G401 (cell line): ENCODE measurements at regions not wholly inside any gene's neighbourhood (a gene's known extent, or its start where the extent isn't known, plus 50 kb on each side); places are given as distances from the start of the nearest gene placed in this dataset.
"Not testable (repeated sequence)": the region's sequence is repeated elsewhere in the genome, so short reads cannot be mapped to it uniquely, and the experiment has no call there.

Experiments
- DNase-seq: peaks from one replicate; pipeline ENCODE4 v3.0.0-alpha.2; 2015; ENCODE audit warnings: low spot score
- in situ Hi-C: cut with HindIII; loops from 2 replicates; pipeline ENCODE4 v1.10.0; 2016; ENCODE audit warnings: low sequenced_read_pairs, mixed read lengths

GRCh38 chr16:54746596-54746995 lies 184.1 kb upstream of the IRX5 start:
- no peak for DNase-seq
- in situ Hi-C loops, result no loop called here

- in situ Hi-C loops, result no loop called here
- DNase-seq, result no peak
These were observed 185.7 kb upstream of the IRX5 start for GRCh38 chr16:54744998-54745397.

DNA sequence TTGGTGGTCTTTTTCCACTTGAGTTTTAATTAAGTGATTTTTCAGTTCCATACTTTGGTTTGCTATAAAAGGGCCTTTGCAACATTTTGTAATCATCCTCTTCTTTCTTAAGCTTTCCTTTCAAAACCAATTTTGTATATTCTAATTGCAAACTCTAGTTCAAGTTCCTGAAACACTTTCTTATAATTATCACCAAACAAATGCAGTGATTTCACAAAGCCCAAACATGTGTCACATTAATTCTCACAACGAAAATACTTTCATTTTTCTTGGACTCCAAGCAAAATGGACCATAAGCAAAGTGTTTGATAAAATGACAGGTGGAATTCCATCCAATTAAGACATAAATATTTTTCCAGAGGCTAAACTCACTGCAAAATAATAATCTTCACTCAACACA lies 188.2 kb upstream of the IRX5 start:
- no peak for DNase-seq
- in situ Hi-C loops, result no loop called here

GRCh38 chr16:54739381-54739780 lies 191.3 kb upstream of the IRX5 start:
- in situ Hi-C loops, result no loop called here
- no peak for DNase-seq

- in situ Hi-C loops, result no loop called here
- DNase-seq, result no peak
These were observed 196.5 kb upstream of the IRX5 start for GRCh38 chr16:54734156-54734555.

- in situ Hi-C loops, DNase-seq: not testable (repeated sequence)
These were observed 203.0 kb upstream of the IRX5 start for GRCh38 chr16:54727696-54728095.

GRCh38 chr16:54724346-54724925 lies 206.2 kb upstream of the IRX5 start:
- DNase-seq, result no peak
- in situ Hi-C loops, result no loop called here

DNA sequence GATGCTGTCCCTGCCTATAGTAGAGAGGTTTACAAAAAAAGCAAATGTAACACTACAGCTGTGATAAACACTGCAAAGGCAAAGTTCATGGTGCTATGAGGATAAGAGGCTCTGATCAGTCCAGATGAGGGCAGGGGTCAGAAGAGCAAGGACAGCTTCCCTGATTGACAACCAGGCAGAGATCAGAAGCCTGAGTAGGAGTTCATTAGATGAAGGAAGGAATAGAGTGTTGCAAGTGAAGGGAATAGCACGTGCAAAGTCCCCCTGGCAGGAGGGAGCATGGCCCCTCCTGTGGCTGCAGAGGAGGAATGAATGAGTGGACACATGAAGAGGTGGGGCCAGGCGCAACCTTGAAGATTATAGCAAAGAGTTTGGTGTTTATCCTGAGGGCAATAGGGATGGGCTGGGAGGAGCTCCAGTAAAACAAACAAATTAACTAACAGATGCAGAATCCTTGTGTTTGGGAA lies 208.4 kb upstream of the IRX5 start:
- in situ Hi-C loops, result no loop called here
- no peak for DNase-seq

- in situ Hi-C loops, result no loop called here
These were observed 210.4 kb upstream of the IRX5 start for GRCh38 chr16:54720259-54720658.

DNA sequence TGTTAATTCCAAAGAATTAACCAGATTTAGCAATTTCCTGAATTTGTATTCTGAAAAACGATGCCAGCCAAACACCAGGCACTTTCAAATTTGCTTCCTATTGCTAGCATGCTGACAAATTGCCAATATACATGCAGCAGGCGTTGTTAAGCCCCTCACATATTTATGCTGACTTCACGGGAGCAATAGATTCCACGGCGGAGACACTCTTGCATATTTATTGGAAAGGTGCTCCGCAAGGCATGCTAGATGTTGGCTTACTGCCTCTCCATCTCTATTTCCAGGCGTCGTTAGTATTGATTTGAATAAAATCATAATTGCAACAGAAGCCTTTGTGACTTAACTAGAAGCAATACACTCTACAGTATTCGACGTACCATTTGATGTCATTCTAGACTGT lies 211.0 kb upstream of the IRX5 start:
- in situ Hi-C loops, result no loop called here
- DNase-seq, result no peak

More at GRCh38 chr16:54720259-54720658, 210.4 kb upstream of the IRX5 start:
- DNase-seq, result no peak

DNA sequence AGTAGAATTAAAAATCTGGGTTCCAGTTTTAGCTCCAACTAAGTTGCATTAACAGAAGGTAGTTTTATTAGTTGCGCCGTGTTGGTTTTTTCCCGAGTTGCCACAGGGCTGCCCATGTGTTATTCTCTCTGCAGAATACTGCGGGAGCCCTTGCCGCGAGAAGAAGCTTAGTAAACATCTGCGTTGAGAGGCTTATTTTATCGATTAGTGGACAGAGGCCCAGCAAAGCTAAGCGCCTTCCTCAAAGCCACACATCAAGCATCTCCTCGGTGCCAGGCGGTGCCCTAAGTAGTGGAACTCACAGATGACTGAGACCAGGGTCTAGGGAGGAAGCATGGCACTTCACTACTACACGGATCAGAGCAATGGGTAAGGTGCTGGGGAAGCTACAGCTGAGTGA lies 212.3 kb upstream of the IRX5 start:
- no peak for DNase-seq
- in situ Hi-C loops, result no loop called here

- no peak for DNase-seq
- in situ Hi-C loops, result no loop called here
These were observed 215.7 kb upstream of the IRX5 start for GRCh38 chr16:54715011-54715410.

DNA sequence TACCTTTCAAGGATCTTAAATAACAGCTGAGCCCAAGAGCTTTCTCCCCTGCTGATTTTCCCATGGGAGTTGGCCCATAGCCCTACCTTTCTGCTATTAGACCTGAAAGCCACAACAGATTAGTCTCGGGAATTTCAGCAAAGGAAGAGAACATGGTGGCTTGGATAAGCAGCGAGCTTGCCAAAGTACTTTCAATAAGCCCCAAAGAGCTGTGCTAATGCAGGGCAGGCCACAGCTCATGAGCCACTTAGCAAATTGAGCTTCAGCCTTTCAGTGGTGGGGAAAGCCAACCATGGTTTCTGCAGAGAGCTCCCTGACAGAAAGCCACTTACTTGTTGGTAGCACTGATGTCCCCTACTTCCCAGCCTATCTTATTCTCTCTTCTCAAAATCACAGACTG lies 217.8 kb upstream of the IRX5 start:
- DNase-seq, result no peak
- in situ Hi-C loops, result no loop called here

DNA sequence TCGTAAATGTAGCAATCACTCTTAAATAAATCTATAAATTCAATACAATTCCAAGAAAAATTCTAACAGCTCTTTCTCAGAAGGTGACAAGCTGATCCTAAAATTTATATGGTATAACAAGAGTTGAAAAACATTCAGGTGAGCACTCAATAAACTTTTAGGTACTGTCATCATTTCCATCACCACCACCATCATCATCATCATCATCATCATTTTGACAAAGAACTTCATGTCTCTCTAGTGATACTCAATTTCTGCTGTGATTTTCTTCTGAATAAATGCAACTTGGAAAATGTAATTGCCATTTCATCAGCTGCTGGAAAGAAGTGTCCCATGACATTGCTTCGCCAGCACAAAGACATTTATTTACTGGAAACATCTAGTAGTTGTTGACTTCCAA lies 222.9 kb upstream of the IRX5 start:
- DNase-seq, result no peak
- in situ Hi-C loops, result no loop called here

DNA sequence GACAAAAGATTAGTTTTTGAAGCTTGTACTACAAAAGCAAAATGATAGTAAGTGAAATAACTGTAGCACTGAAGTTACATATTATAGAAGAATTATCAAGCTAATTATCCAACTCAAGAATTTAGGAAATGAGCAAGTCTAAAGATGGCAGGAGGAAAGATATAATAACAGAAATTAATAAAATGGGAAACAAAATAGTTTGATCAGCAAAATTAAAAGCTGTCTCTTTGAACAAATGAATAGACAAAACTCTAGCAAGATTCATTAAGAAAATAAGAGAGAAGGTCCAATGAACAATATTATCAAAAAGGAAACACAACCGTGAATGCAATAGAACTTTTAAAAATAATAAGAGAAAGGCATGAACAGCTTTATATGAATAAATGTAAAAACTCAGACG lies 224.3 kb upstream of the IRX5 start:
- in situ Hi-C loops, result no loop called here
- DNase-seq, result no peak

DNA sequence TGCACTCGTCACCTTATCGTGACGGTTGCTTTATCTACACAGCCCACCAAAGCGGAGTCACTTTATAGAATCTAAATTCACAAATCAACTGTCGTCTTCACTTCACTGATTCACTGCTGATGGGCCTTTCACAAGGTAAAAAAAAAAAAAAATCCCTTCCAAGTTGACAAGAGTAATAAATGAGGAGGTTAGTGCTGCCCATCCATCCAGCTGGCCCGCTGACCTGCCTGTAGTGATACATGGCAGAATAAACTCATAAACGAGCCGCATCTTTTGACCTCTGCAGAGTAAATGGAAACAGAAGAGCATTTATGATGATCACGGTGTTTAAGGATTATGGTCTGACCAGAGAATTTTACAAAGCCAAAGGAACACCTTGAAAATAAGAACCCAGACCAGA lies 227.3 kb upstream of the IRX5 start:
- no peak for DNase-seq
- in situ Hi-C loops, result no loop called here

DNA sequence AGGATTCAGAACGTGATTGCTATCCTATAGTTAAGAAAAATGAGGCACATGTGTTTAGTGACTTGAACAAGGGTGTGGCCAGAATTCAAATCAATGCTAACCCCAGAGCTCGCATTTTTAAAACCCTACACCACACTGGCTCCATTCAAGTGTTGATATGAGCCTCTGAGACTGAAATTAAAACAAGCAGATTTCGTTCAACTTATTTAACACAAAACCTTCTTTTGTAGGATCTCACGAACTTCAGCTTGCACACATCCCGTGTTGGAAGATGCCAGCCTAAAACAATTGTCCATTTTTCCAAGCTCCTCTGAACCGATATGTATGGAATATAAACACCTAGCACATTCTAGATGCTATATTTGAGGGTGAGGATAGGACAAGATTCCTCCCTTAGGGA lies 231.0 kb upstream of the IRX5 start:
- in situ Hi-C loops, result no loop called here

GRCh38 chr16:54697677-54698076 lies 233.0 kb upstream of the IRX5 start:
- in situ Hi-C loops, result no loop called here
- no peak for DNase-seq

More for the DNA sequence above, 231.0 kb upstream of the IRX5 start:
- DNase-seq, result no peak

DNA sequence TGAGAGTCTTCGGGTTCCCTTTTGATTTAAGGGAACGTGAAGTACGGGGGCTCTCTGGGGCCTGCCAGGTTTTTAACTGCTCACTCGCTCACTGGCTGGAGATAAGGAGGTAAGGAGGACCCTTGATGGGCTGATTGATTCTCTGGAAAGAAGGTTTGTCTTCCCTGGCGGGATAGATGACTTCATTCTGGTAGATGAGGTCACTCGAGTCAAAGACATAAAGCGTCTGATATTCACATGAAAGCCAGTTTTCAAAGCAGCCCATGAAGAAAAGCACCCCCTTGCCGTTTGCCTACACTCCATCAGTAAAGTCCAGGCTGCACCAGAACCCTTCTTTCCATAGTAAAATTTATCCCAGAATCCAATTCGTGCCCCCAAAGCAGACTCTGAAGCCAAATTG lies 233.7 kb upstream of the IRX5 start:
- in situ Hi-C loops, result no loop called here
- no peak for DNase-seq

DNA sequence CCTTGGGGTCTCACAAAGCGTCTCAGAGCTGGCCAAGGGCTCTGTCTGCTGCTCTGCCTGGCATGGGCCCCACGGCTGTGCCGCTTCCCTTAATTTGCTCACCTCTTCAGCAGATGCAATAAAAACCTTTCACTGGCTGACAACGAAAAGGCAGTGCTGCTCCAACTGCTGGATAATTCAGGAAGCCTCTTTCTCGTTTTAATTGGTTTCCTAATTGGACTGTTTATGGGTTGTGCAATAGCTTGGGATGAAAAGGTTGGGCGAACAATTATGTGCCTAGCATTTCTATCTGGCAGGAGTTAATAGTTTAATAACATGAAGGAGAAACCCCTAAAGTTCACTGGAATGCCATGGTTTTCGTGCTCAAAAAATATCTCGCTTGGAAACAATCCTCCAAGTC lies 234.1 kb upstream of the IRX5 start:
- in situ Hi-C loops, result no loop called here
- DNase-seq, result no peak

DNA sequence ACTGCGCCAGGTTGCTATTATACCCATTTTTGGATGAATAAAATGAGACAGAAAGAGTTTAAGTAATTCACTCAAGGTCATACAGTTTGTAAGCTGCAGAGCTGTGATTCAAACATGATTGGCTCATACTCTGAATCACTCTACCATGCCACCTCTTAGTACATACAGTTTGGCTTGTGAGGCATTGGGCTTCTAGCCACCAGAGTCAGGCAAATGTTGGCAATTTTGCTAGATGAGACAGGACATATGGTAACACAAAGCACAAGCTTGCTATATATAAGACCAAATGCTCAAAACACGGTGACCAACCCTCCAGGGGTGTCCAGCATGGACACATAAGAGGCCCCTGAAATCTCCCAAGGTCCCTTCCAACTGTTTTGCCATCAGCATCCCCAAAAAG lies 236.0 kb upstream of the IRX5 start:
- in situ Hi-C loops, result no loop called here

GRCh38 chr16:54693864-54694263 lies 236.8 kb upstream of the IRX5 start:
- DNase-seq, result no peak
- in situ Hi-C loops, result no loop called here

More for the DNA sequence above, 236.0 kb upstream of the IRX5 start:
- no peak for DNase-seq
